ENCODE measurements at regions not wholly inside any gene's neighbourhood (a gene's known extent, or its start where the extent isn't known, plus 50 kb on each side); places are given as distances from the start of the nearest gene placed in this dataset.
A peak's percentile ranks its signal among the peaks of the same experiment; 100 is the strongest.

GRCh38 chr11:15485432-15485831 is 370.7 kb downstream of the INSC start:
- no peak for DNase-seq (ENCODE audit: low read depth)

GRCh38 chr11:15489281-15489680 is 374.6 kb downstream of the INSC start:
- no peak for DNase-seq (ENCODE audit: low read depth)

GRCh38 chr11:15490535-15490934 is 375.8 kb downstream of the INSC start:
- DNase-seq (ENCODE audit: low read depth) = no peak

GRCh38 chr11:15493066-15493465 is 378.3 kb downstream of the INSC start:
- DNase-seq (ENCODE audit: low read depth) = no peak

GRCh38 chr11:15493921-15494620 is 379.3 kb downstream of the INSC start:
- DNase-seq (ENCODE audit: low read depth) = peak; percentile 56

GRCh38 chr11:15494740-15495139 is 380.0 kb downstream of the INSC start:
- no peak for DNase-seq (ENCODE audit: low read depth)

- DNase-seq (ENCODE audit: low read depth) = no peak
These were observed 380.7 kb downstream of the INSC start for GRCh38 chr11:15495462-15495861.

- DNase-seq (ENCODE audit: low read depth) = no peak
These were observed 382.6 kb downstream of the INSC start for GRCh38 chr11:15497366-15497765.

- no peak for DNase-seq (ENCODE audit: low read depth)
These were observed 385.0 kb downstream of the INSC start for GRCh38 chr11:15499674-15500073.

GRCh38 chr11:15500643-15501042 is 385.9 kb downstream of the INSC start:
- no peak for DNase-seq (ENCODE audit: low read depth)

- DNase-seq (ENCODE audit: low read depth) = no peak
These were observed 386.8 kb downstream of the INSC start for GRCh38 chr11:15501566-15501965.

- DNase-seq (ENCODE audit: low read depth) = no peak
These were observed 390.4 kb downstream of the INSC start for GRCh38 chr11:15505155-15505554.

GRCh38 chr11:15507592-15507991 is 392.9 kb downstream of the INSC start:
- peak; percentile 48 for DNase-seq (ENCODE audit: low read depth)

GRCh38 chr11:15509082-15509481 is 394.4 kb downstream of the INSC start:
- no peak for DNase-seq (ENCODE audit: low read depth)

GRCh38 chr11:15519124-15519791 is 404.5 kb downstream of the INSC start:
- no peak for DNase-seq (ENCODE audit: low read depth)

- DNase-seq (ENCODE audit: low read depth) = no peak
These were observed 405.2 kb downstream of the INSC start for GRCh38 chr11:15519911-15520310.

GRCh38 chr11:15523543-15523942 is 408.8 kb downstream of the INSC start:
- DNase-seq (ENCODE audit: low read depth) = no peak

GRCh38 chr11:15525582-15525981 is 410.9 kb downstream of the INSC start:
- no peak for DNase-seq (ENCODE audit: low read depth)

- no peak for DNase-seq (ENCODE audit: low read depth)
These were observed 411.3 kb downstream of the INSC start for GRCh38 chr11:15526032-15526431.

- no peak for DNase-seq (ENCODE audit: low read depth)
These were observed 412.2 kb downstream of the INSC start for GRCh38 chr11:15526859-15527450.

- no peak for DNase-seq (ENCODE audit: low read depth)
These were observed 417.7 kb downstream of the INSC start for GRCh38 chr11:15532432-15532831.

- DNase-seq (ENCODE audit: low read depth) = no peak
These were observed 419.5 kb downstream of the INSC start for GRCh38 chr11:15534266-15534665.

GRCh38 chr11:15535414-15535813 is 420.7 kb downstream of the INSC start:
- no peak for DNase-seq (ENCODE audit: low read depth)
